ENCODE measurements at regions not wholly inside any gene's neighbourhood (a gene's known extent, or its start where the extent isn't known, plus 50 kb on each side); places are given as distances from the start of the nearest gene placed in this dataset.

DNA sequence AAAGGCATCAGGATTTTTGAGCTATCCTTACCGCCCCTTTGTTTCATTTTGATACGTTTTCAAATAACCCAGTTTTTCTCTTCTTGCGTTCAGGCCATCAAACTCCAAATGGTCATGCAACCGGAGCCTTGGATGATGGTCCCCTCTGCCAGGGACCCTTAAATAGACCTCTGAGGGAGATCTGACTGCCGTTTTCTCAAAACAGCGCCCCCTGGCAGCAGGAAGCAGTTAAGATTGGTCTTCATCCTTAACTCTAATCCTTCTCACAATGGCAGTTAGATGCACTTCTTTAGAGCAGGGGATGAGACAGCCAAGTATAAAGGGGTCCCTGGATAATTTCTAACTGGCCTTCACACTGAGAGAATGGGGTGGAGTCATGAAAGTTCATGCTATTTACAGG lies 525.0 kb upstream of the SPANXN1 start (continued):
- TF ChIP-seq, protein P1, sequence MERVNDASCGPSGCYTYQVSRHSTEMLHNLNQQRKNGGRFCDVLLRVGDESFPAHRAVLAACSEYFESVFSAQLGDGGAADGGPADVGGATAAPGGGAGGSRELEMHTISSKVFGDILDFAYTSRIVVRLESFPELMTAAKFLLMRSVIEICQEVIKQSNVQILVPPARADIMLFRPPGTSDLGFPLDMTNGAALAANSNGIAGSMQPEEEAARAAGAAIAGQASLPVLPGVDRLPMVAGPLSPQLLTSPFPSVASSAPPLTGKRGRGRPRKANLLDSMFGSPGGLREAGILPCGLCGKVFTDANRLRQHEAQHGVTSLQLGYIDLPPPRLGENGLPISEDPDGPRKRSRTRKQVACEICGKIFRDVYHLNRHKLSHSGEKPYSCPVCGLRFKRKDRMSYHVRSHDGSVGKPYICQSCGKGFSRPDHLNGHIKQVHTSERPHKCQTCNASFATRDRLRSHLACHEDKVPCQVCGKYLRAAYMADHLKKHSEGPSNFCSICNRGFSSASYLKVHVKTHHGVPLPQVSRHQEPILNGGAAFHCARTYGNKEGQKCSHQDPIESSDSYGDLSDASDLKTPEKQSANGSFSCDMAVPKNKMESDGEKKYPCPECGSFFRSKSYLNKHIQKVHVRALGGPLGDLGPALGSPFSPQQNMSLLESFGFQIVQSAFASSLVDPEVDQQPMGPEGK (CRISPR knock-in tag; IDR thresholded peaks at IDR 0.05): no peak
- TF ChIP-seq ZNF207 (IDR thresholded peaks at IDR 0.05; ENCODE audit: borderline replicate concordance) (no peak), TCF7L2 (IDR thresholded peaks at IDR 0.05; ENCODE audit: low read depth, low read length) (no peak), ZBTB46 (CRISPR knock-in tag; IDR thresholded peaks at IDR 0.05; ENCODE audit: borderline replicate concordance) (no peak)
- TF ChIP-seq, protein P2, sequence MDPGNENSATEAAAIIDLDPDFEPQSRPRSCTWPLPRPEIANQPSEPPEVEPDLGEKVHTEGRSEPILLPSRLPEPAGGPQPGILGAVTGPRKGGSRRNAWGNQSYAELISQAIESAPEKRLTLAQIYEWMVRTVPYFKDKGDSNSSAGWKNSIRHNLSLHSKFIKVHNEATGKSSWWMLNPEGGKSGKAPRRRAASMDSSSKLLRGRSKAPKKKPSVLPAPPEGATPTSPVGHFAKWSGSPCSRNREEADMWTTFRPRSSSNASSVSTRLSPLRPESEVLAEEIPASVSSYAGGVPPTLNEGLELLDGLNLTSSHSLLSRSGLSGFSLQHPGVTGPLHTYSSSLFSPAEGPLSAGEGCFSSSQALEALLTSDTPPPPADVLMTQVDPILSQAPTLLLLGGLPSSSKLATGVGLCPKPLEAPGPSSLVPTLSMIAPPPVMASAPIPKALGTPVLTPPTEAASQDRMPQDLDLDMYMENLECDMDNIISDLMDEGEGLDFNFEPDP (CRISPR knock-in tag; conservative IDR thresholded peaks at IDR 0.05): no peak
- TF ChIP-seq, protein P3, sequence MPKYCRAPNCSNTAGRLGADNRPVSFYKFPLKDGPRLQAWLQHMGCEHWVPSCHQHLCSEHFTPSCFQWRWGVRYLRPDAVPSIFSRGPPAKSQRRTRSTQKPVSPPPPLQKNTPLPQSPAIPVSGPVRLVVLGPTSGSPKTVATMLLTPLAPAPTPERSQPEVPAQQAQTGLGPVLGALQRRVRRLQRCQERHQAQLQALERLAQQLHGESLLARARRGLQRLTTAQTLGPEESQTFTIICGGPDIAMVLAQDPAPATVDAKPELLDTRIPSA (CRISPR knock-in tag; IDR thresholded peaks at IDR 0.05; ENCODE audit: borderline replicate concordance): no peak

DNA sequence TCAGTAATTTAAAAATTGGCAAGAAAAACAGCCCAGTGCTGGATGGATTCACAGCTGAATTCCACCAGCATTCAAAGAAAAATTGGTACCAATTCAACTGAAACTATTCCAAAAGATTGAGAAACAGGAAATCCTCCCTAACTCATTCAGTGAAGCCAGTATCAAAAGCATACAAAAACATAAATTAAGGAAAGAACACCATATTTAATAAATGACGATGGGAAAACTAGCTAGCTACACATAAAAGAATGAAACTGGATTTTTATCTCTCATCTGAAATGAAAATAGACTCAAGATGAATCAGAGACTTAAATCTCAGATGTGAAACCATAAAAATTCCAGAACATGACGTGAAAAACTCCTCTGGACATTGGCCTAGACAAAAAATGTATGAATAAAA lies 516.8 kb upstream of the SPANXN1 start:
- Histone ChIP-seq H4K20me1 (ENCODE audit: insufficient read depth, low read length) (no peaks in the 10 kb centered on the region), H3K27me3 (ENCODE audit: control insufficient read depth in 1 of 2, insufficient read depth in 2 of 2, low read length in 2 of 2) (no peaks in the 10 kb centered on the region), H3K4me1 (ENCODE audit: insufficient read depth, low read length) (no peaks in the 10 kb centered on the region), H3K9ac (ENCODE audit: insufficient read depth, low read depth, low read length) (no peak overlapping the region), H3K4me3 (replicated peaks in 1 of 3; ENCODE audit: insufficient read depth in 1 of 3, low read depth in 2 of 3, low read length in 3 of 3) (no peak overlapping the region), H3K9me3 (ENCODE audit: low read length) (peaks cover 69% of the 10 kb centered on the region), H3K27ac (ENCODE audit: extremely low read length, insufficient read depth, low read length) (no peak overlapping the region), H3K36me3 (replicated peaks in 1 of 2; ENCODE audit: control insufficient read depth in 1 of 2, insufficient read depth in 2 of 2, low read length in 2 of 2) (no peaks in the 10 kb centered on the region), H3K79me2 (ENCODE audit: insufficient read depth, low read length) (no peaks in the 10 kb centered on the region), H2AFZ (ENCODE audit: low read length) (no peak overlapping the region), H3K4me2 (ENCODE audit: low read depth, low read length) (no peak overlapping the region)
- no peak for DNase-seq (ENCODE audit: low spot score)
- 0% methylated on average over 2 of the region's 2 CpGs for WGBS (ENCODE audit: low lambda C conversion rate)
- BruUV-seq (replicated peaks): no TSS peak
- ChIA-PET POLR2A (no interaction called here), CTCF (ENCODE audit: low intra/inter-chr PET ratio, low total read pairs) (no interaction called here)
- FAIRE-seq: no peak
- in situ Hi-C loops (cut with HindIII; ENCODE audit: extremely low pct_ligation_motif_present, low pct_unique_long_range_greater_than_20kb) (no loop called here), intact Hi-C loops (cut with micrococcal nuclease; ENCODE audit: unreplicated experiment) (no loop called here)
- no peak for ATAC-seq
- no peak for TF ChIP-seq BRF2 (CRISPR knock-in tag; IDR thresholded peaks at IDR 0.05)
- TF ChIP-seq PITX1 (CRISPR knock-in tag; IDR thresholded peaks at IDR 0.05): no peak
- no peak for TF ChIP-seq TEF (CRISPR knock-in tag; IDR thresholded peaks at IDR 0.05)
- no peak for TF ChIP-seq ZFP82 (CRISPR knock-in tag; IDR thresholded peaks at IDR 0.05; ENCODE audit: borderline replicate concordance)
- TF ChIP-seq ZNF674 (CRISPR knock-in tag; IDR thresholded peaks at IDR 0.05; ENCODE audit: low read depth): no peak
- no peak for TF ChIP-seq ZNF331 (CRISPR knock-in tag; IDR thresholded peaks at IDR 0.05)
- no peak for TF ChIP-seq NKX3-1 (CRISPR knock-in tag; IDR thresholded peaks at IDR 0.05)
- no peak for TF ChIP-seq TCF12 (IDR thresholded peaks at IDR 0.05)
- TF ChIP-seq TCF12 (CRISPR knock-in tag; IDR thresholded peaks at IDR 0.05): no peak
- no peak for TF ChIP-seq MAFG (CRISPR knock-in tag; IDR thresholded peaks at IDR 0.05)
- no peak for TF ChIP-seq FOXP1 (IDR thresholded peaks at IDR 0.05)
- TF ChIP-seq FOXP1 (CRISPR knock-in tag; IDR thresholded peaks at IDR 0.05): no peak
- TF ChIP-seq ZNF564 (CRISPR knock-in tag; IDR thresholded peaks at IDR 0.05): no peak

All from HepG2 (cell line).